Middle frontal gyrus (tissue), 1 donor: ENCODE measurements at regions not wholly inside any gene's neighbourhood (a gene's known extent, or its start where the extent isn't known, plus 50 kb on each side); places are given as distances from the start of the nearest gene placed in this dataset.
"Not testable (repeated sequence)": the region's sequence is repeated elsewhere in the genome, so short reads cannot be mapped to it uniquely, and the experiment has no call there.

Source experiments
- DNase-seq: peaks from one replicate; pipeline ENCODE4 v3.0.0-alpha.2; 2015; ENCODE audit warnings: low spot score; ENCODE audit errors: extremely low spot score

DNA sequence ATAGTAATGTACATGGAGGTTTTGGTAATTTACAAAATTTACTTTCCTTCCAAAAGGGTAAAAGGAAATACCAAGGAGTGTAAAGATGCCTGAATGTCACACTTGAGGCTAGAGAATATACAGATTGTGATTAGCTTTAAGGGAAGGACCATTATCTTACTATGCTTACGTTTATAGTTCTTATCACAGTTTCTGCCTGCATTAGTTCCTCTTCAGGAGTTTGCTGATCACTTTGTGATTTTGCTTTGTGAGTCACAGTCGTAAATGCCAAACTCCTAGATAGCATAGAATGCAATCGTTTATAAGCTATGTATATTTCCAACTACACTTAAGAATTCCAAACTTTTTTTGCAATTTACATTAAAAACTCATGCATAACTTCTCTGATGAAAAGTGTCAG is 1034.6 kb downstream of the DIPK2A start:
- no peak for DNase-seq

DNA sequence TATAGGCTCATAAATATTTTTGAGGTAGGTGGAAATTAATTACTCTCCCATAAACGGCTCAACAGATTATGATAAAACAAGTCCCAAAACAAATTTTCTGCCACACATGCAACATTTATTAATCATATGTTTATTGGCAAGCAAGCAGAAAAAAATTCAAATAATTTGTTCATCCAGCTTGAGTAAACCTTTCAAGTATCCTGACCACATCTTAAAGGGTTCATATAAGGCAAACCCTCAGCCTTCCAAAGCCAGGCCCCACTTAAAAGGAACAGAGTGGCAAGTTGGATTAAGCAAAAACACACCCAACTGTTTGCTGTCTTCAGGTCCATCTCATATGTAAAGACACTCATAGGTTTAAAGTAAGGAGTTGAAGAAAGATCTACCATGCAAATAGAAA is 1042.3 kb downstream of the DIPK2A start:
- DNase-seq = no peak

DNA sequence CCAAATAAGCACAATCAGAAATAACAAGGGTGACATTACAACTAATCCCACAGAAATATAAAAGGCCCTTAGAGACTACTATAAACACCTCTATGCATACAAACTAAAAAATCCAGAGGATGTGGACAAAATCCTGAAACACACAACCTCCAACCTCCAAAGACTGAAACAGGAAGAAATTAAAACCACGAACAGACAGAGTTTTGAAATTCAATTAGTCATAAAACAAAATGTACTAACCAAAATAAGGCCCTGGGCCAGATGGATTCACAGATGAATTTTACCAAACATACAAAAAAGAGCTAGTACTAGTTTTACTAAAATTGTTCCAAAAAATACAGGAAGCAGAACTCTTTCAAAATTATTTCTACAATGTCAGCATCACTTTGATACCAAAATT is 1043.6 kb downstream of the DIPK2A start:
- DNase-seq = no peak

DNA sequence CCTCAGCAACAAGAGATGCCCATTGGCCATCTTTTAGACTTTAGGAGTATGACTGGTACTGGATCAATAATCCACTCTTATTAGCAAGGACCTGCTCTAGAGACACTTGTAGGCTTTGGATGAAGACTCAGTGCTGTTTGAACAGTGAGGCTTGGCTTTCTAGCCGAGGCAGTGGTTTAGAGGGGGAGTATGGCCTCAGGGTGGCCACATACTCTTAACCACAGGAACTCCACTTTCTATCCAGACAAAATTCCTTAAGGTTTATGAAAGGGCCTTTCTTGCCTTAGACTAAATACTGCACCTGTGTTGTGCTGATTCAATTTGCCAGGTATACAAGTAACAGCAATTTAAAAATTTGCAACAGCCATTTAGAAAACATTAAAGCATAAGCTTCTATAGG is 1046.3 kb downstream of the DIPK2A start:
- no peak for DNase-seq

DNA sequence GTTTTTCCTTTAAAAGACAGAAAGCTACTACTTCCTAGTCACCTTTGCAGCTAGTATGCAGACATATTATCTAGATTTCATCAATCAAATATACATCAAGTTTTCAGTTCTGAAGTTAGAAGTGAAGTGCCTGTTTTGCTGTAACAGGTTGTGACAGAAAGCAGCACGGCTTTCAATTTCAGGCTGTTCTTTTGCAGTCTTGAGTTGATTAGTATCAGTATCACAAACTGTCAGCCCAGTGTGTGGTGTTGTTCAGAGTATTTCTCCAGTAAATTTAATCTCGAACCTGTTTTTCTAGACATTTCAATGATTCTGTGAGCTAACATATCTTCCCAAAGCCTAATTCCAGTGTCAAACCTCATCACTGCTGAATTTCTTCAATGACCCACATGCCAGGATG is 1050.8 kb downstream of the DIPK2A start:
- DNase-seq = no peak

DNA sequence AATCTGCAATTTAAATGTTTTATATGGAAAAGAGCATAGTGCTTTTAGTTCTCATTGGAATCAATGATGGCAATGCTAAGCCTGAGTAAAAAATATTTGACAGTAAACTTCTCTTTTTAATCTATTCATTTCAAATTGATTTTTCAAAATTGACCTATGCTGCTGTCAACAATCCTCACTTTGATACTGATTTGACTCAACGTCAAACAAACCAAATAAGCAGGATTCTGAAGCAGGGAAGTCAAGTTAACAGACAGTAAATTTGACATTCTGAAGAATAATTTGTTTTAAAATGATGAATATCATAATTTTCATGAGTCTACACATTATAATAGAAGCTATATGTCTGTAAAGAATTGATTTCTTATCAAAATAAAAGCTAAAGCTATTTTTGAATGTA is 1053.1 kb downstream of the DIPK2A start:
- no peak for DNase-seq

DNA sequence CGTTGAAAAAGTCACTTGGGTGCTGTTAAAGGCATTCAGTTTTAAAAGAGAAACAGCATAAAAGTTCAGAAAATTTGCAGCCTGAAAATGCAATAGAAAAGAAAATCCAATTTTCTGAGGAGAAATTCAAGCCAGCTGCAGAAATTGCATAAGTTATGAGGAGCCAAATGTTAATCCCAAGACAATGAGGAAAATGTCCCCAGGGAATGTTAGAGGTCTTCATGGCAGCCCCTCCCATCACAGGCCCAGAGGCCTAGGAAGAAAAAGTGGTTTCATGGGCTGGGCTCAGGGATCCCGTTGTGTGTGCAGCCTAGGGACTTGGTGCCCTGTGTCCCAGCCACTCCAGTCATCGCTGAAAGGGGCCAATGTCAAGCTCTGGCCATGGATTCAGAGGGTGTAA is 1055.6 kb downstream of the DIPK2A start:
- not testable (repeated sequence) for DNase-seq

DNA sequence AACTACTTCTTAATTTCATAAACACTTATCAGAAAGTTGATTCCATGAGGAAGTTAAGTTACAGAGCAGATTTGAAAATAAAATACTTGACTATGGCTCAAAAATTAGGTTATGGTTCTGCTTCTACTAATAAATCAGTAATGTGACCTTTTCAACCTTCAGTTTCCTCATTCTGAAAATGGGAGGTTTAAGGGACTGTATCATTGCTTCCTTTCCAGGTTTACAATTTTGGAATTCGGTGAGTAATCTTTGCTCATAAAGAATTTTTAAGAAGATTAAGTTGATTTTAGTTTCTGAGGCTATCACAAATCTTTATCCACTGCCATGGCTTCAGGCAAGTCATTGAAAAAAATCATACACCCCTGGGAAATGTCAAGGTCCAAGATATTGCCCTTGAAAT is 1061.2 kb downstream of the DIPK2A start:
- DNase-seq = no peak

DNA sequence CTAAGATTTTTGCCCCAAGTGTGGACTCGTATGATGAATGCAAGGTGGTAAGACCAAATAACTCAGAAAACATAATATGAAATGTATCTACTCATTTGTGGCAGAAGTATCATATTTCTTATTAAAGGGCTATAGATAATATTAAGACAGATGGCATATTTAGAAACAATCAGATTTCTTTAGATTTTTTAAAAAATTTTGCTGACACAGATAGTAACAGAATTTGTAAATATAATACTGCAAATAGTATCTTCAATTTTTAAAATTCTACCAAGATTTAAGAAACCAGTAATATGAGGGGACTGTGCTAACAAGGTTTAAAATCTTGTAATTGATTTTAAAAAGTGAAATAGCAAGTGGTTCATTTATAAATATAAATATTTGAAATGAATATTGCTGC is 1064.1 kb downstream of the DIPK2A start:
- no peak for DNase-seq

DNA sequence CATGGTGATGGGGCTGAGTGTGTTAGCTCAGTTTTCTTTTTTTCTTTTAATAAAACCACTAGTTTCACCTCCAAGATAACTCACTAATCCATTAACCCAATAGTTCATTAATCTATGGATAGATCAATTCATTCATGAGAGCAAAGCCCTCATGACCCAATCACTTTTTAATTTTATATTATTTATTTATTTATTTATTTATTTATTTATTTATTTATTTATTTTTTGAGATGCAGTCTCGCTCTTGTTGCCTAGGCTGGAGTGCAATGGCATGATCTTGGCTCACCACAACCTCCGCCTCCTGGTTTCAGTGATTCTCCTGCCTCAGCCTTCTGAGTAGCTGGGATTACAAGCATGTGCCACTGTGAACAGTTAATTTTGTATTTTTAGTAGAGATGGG is 1082.4 kb downstream of the DIPK2A start:
- DNase-seq = not testable (repeated sequence)

DNA sequence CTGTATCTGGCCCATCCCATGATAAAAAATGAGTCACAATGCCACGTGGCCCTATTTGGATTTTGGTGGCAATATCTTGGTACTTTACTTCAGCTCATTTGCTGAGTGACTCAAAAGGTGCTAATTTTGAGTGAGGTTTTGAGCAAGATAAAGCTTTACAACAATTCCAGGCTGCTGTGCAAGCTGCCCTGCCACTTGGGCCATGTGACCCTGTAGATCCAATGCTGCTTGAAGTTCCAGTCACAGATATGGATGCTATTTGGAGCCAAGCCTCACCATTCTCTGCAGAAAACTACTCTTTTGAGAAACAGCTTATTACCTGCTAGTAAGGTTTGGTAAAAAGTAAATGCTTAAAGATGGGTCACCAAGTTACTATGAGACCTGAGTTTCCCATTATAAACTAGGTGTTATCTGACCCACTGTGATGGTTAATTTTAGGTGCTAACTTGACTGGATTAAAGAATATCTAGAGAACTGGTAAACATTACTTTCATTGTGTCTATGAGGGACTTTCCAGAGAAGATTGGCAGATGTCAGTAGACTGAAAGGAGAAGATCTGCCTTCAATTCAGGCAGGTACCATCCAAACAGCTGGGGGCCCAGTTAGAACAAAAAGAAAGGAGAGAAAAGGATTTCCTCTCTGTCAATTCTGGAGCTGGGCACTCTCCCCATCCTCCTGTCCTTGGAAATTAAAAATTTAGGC is 1083.9 kb downstream of the DIPK2A start:
- DNase-seq = no peak

DNA sequence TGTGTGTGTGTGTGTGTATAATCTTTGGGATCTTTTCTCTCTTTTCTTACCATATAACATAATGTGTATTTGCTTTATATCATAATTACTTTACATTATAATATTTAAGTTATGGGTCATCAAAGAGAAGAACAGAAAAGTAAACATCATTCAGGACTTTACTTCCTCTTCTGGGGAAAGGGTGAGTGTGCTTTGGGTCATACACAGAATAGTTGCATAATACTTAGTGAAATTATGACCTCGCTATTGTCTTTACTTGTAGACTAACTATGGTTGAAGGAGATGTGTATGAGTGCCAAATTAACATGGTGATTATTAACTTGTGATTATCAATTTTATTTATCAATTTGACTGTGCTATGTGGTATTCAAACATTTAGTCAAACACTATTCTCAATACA is 1086.9 kb downstream of the DIPK2A start:
- no peak for DNase-seq

DNA sequence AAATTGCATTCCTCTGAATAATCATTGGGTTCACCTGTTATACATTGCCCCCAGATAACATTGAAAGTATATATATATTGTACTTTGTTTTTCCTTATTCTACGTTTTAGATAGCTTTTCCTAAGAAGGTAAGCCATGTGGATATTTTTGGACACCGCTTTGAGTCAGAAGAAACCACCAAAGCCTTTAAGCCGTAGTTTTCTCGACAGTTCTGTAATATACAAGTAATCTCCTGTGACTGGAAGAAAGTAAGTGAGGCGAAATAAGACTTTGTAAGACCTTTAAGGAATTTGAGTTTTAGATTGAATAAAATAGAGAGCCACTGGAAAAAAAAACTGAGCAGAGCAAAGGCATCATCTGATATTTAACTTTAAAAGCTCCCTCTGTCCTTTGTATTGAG is 1092.0 kb downstream of the DIPK2A start:
- DNase-seq = no peak

DNA sequence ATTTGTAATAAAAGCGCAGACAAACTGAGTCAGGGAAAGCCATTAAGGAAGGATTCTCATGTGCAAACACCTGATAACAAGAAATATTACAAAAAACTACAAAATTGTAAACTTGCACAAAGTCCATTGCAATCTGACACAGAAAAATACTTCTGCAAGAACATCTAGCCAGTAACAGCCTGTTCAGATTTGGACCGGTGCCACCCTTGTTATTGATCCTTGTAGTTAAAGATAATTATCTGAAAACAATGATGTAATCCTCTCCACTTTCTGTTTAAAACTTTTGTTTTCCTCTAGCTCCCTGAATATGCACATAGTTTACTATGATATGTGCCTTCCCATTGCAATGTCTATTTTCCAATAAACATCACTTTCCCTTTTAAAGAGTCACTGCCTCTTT is 1090.2 kb downstream of the PLOD2 start:
- DNase-seq = no peak

DNA sequence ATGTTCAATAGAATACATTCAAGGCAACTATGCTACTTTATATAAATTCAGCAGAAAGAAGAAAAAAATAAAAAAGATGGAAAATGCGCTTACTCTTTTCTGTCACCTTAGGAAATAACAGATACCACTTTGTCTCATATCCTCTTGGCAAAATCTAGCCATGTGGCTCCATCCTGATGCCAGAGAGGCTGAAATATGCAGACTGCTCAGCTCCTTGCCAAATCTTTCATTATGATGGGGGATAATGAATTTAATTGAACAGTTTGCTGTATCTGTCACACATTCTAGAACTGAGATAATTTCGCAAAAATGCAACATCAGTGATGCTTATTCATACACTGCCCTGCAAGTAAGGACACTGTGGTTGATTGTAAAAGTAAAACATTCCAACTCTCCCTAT is 1081.5 kb downstream of the PLOD2 start:
- no peak for DNase-seq

DNA sequence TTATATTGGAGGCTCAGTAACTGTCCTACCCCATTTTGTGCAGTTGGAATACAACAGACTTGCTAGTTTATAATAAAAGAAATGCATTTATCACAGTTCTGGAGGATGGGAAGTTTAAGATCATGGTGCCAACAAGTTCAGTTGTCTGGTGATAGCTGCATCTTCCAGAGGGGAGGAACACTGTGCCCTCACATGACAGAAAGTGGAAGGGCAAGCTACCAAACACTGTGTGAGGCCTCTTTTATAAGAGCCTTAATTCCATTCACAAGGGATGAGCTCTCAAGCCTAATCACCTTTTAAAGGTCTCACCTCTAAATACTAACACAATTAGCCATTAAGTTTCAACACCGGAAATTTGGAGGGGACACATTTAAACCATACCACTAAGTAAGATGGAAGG is 1073.9 kb downstream of the PLOD2 start:
- no peak for DNase-seq

DNA sequence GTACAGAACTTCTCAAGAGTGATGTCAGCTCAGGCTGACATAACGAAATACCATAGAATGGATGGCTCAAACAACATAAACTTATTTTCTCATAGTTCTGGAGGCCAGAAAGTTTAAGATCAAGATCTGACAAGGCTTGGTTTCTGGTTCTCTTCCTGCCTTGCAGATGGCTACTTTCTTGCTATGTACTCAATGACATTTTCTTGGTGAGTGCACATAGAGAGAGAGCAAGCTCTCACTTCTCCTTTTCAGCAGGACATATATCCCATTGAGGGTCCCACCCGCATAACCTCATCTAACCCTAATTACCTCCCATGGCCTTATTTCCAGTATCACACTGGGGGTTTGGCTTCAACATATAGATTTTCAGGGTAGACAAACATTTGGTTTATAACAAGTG is 1072.1 kb downstream of the PLOD2 start:
- DNase-seq = no peak

DNA sequence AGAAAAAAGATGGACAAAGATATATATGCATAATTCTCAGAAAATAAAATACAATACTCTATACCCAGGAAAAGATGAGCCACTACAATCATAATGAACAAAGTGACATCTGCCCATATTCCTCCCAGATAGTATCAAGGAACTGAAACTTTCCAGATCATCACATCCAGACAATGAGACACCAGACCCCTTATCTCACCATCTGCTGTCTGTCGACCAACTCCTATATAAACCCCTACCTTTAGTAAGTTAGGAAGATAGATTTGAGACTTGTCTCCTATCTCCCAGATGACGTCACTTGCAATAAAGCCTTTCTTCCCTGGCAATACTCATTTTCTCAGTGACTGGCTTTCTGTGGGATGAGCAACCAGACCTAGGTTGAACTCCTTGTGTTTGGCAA is 1071.6 kb downstream of the PLOD2 start:
- no peak for DNase-seq

DNA sequence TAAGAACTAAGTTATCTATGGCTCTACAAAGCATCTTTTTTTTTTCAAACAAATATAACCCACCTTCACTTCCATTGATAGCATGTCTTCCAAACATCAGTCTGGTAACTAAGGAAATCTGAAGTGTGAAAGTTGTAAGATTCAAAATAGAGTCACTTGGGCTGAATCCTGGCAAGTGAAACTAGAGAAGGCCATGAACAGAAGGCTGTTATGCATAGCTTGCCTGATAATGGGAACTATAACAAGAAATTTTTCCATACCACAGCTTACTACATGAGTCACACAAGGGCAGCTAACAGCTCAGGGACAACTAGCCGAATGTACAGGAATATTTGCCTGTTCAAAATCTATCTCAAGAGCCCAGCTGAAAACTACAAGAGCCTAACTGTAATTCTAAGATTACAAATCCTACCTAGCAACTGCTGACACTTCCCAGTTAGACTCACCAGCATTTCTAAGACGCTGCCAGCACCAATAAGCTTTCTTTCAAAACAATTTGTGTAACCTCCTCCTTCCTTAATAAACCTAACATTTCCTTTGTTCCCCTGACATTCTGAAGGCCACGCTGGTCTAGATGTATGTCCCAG is 1066.5 kb downstream of the PLOD2 start:
- DNase-seq = no peak

DNA sequence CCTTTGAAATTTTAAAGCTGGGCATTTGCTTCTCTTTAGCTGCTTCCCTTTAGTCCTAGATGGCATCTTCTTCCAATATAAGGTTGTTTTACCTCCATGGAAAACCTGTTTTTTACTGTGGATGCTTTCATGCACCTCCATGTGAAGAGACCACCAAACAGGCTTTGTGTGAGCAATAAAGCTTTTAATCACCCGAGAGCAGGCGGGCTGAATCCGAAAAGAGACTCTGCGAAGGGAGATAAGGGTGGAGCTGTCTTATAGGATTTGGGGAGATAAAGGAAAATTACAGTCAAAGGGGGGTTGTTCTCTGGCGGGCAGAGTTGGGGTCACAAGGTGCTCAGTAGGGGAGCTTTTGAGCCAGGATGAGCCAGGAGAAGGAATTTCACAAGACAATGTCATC is 1049.8 kb downstream of the PLOD2 start:
- not testable (repeated sequence) for DNase-seq

DNA sequence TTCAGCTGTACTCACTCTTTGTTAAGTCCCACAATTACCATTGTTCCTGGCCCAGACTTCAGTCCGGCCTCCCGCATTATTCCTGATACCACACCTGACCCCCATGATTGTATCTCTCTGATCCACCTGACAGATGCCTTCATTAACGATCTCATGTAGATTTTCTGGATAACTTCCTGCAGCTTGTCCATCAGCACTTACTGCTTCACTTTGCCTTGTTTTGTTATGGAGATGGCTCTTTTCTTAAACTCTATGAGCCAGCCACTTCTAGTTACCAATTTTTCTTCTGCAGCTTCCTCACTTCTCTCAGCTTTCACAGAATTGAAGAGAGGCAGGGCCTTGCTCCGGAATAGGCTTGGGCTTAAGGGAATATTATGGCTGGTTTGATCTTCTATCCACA is 1044.2 kb downstream of the PLOD2 start:
- DNase-seq = no peak

DNA sequence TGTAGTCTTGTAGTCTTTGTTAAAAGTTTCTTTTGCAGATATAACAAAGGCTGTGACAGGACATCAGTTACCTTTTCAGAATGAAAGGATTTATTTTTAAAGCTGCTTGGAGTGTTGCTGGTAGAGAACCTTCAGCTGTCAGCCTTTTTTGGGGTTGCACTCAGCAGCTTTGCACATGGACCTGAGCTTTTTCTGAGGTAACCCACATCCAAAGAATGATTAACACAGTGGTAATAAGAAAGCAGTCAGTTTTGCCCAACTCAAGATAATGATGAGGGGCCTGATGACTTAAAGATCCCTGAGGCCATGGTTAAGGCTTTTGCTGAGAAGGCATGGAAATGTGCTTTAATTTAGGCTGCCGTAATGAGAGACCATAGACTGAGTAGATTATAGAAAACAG is 1042.7 kb downstream of the PLOD2 start:
- DNase-seq = no peak

DNA sequence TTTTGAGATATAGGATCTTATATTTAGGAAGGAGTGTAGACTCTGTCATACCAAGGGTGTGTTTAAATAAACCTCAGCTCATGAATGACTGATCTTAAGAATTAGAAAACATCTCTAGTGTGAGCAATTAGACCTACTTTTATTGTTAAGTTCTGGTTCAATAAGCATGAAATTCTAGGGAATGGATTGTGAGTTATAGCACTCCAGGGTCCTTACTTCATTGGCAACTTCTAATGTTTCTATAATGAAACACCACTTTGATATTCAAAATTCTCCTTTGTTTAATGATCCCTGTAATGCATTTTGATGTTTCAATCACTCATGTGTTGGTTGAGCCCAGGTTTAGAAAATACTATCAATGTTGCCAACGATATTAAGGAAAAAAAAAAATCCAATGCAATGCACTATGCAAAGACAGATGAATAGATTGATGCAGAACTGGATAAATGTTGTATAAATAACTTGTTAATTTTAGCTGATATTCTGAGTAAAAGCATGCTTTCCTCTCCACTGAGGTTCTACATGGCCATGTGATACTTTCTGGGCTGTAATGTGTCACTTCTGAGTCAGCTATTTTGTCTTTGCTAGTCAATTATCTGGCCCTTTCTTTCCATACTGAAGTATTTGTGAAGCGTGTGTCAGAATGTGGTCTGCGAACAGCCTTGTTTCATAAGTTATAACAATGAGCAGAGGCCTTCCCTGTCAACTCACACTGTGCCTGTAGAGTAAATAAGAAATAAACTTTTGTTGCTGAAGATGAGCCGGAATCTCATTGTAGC is 1035.9 kb downstream of the PLOD2 start:
- DNase-seq = no peak
